GM12875 (cell line): ENCODE measurements at regions not wholly inside any gene's neighbourhood (a gene's known extent, or its start where the extent isn't known, plus 50 kb on each side); places are given as distances from the start of the nearest gene placed in this dataset.

Source experiments
- H3K4me3 ChIP-seq: one replicate; pipeline ENCODE4 v1.5.1; 2011; ENCODE audit warnings: low read depth, low read length, control low read depth
- TF ChIP-seq, protein P1 (sequence below): IDR thresholded peaks from 2 replicates; pipeline ENCODE4 v1.5.1; 2011; ENCODE audit warnings: low read depth, mild to moderate bottlenecking, control low read depth, inconsistent platforms, low read length, moderate library complexity, borderline replicate concordance; ENCODE audit not compliant: insufficient read depth

DNA sequence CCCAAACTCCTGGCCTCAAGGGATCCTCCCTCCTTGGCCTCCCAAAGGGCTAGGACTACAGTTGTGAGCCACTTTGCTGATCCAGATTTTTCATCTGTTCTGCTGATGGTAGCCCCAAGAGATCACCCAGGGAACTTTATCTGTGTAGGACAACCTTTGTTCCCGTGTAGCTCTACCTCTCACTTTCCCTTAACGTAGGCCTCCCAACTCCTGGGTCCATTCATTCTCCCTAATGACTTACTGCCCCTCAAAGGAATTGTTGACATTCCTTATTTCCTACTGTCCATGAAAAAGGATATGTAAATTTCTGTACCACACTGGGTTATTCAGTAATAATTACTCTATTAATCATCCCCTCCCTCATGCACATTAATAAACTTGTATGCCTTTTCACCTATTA lies 51.0 kb upstream of the PHF24 start:
- no peak overlapping the region for H3K4me3 ChIP-seq
- TF ChIP-seq, protein P1, sequence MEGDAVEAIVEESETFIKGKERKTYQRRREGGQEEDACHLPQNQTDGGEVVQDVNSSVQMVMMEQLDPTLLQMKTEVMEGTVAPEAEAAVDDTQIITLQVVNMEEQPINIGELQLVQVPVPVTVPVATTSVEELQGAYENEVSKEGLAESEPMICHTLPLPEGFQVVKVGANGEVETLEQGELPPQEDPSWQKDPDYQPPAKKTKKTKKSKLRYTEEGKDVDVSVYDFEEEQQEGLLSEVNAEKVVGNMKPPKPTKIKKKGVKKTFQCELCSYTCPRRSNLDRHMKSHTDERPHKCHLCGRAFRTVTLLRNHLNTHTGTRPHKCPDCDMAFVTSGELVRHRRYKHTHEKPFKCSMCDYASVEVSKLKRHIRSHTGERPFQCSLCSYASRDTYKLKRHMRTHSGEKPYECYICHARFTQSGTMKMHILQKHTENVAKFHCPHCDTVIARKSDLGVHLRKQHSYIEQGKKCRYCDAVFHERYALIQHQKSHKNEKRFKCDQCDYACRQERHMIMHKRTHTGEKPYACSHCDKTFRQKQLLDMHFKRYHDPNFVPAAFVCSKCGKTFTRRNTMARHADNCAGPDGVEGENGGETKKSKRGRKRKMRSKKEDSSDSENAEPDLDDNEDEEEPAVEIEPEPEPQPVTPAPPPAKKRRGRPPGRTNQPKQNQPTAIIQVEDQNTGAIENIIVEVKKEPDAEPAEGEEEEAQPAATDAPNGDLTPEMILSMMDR, result no peak

DNA sequence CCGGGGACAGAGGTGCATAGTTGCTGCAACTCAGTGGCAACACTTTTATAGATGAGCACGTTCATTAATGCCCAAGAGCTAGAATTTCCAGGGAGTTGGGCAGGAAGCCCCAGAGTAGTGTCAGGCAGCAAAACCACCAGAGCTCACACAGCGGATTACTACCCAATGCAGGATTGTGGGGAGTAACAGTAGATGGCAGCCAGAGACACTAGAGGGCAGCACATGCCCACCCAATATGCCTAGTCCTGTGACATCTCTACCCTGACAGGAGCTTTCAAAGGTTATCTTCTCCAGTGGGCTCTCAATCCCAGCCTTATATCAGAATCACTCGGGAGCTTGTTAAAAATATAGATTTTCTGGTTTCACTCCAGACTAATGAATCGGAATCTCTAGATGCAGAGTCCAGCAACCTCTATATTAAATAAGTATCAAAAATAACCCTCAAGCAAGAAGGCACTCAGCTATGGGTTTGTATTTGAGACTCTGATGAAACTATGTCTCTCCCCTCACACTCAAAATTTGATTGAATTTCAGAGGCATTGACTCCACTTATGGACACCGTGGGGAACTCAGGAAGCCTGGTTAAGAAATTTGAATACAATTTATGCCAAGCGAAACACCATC lies 58.4 kb upstream of the PHF24 start:
- no peak overlapping the region for H3K4me3 ChIP-seq
- TF ChIP-seq, protein P1, result peak; percentile 82

GRCh38 chr9:34898846-34899245 lies 59.2 kb upstream of the PHF24 start:
- H3K4me3 ChIP-seq, result no peak overlapping the region
- TF ChIP-seq, protein P1, result no peak

DNA sequence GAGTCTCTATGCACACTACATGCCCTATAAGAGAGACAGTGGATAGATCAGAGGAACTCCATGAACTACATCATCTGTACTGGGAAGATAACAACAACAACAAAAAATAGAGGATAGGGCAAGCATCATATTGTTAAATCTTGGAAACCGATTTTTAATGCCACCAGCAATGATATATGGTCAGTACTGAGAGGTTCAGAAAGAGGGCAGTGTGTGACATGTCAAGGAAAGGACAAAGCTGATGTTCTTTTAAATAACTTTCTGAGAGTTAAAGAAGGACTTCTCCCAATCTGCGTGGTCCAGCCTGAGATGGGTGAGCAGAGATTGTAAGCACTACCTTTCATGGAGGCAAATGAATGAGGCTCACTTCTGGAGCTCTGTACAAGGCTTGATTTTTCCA lies 62.0 kb upstream of the PHF24 start:
- TF ChIP-seq, protein P1, result no peak
- no peak overlapping the region for H3K4me3 ChIP-seq

- TF ChIP-seq, protein P1, result no peak
- no peak overlapping the region for H3K4me3 ChIP-seq
These were observed 65.2 kb upstream of the PHF24 start for GRCh38 chr9:34892886-34893285.

- H3K4me3 ChIP-seq, result no peak overlapping the region
- TF ChIP-seq, protein P1, result no peak
These were observed 66.7 kb upstream of the PHF24 start for GRCh38 chr9:34891386-34891785.

- no peak overlapping the region for H3K4me3 ChIP-seq
- TF ChIP-seq, protein P1, result no peak
These were observed 70.2 kb upstream of the PHF24 start for GRCh38 chr9:34887841-34888240.
